GM12878 (cell line): ENCODE measurements at regions not wholly inside any gene's neighbourhood (a gene's known extent, or its start where the extent isn't known, plus 50 kb on each side); places are given as distances from the start of the nearest gene placed in this dataset.

ENCODE experiments used
- ATF7 ChIP-seq: fragments of 450-650 bp; IDR thresholded peaks from 2 replicates; pipeline ENCODE4 v1.6.1; 2016; ENCODE audit warnings: low read depth, mild to moderate bottlenecking
- CBFB ChIP-seq: IDR thresholded peaks from 2 replicates; pipeline ENCODE4 v1.6.1; 2016; ENCODE audit warnings: antibody characterized with exemption, low read depth
- HCFC1 ChIP-seq: fragments of 150-350 bp; IDR thresholded peaks from 2 replicates; pipeline ENCODE4 v1.6.1; 2014; ENCODE audit warnings: low read length
- NR2F1 ChIP-seq: fragments of 450-650 bp; conservative IDR thresholded peaks from 2 replicates; pipeline ENCODE4 v1.6.1; 2017; ENCODE audit warnings: mild to moderate bottlenecking
- POLR2A ChIP-seq: IDR thresholded peaks from 2 replicates; pipeline ENCODE4 v1.6.1; 2011; ENCODE audit warnings: low read depth, mild to moderate bottlenecking, low read length
- ZNF24 ChIP-seq: fragments of 450-650 bp; IDR thresholded peaks from 2 replicates; pipeline ENCODE4 v1.6.1; 2017; ENCODE audit warnings: antibody characterized with exemption, mild to moderate bottlenecking
- TF ChIP-seq, protein P1 (sequence below), 3 experiments: IDR thresholded peaks in 2 of 3; conservative IDR thresholded peaks in 1 of 3; 2 replicates each; pipeline ENCODE4 v1.5.1; 2011; ENCODE audit warnings: low read depth in 3 of 3, low read length in 3 of 3, mild to moderate bottlenecking in 3 of 3, control low read depth in 2 of 3, moderate library complexity in 2 of 3, inconsistent platforms in 1 of 3, mixed read lengths in 1 of 3; ENCODE audit not compliant: control insufficient read depth in 2 of 3, insufficient read depth in 1 of 3; ENCODE audit errors: extremely low read depth in 1 of 3

- TF ChIP-seq, protein P1, sequence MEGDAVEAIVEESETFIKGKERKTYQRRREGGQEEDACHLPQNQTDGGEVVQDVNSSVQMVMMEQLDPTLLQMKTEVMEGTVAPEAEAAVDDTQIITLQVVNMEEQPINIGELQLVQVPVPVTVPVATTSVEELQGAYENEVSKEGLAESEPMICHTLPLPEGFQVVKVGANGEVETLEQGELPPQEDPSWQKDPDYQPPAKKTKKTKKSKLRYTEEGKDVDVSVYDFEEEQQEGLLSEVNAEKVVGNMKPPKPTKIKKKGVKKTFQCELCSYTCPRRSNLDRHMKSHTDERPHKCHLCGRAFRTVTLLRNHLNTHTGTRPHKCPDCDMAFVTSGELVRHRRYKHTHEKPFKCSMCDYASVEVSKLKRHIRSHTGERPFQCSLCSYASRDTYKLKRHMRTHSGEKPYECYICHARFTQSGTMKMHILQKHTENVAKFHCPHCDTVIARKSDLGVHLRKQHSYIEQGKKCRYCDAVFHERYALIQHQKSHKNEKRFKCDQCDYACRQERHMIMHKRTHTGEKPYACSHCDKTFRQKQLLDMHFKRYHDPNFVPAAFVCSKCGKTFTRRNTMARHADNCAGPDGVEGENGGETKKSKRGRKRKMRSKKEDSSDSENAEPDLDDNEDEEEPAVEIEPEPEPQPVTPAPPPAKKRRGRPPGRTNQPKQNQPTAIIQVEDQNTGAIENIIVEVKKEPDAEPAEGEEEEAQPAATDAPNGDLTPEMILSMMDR (IDR thresholded peaks at IDR 0.05 in 2 of 3, conservative IDR thresholded peaks at IDR 0.05 in 1 of 3; ENCODE audit: control insufficient read depth in 2 of 3, extremely low read depth in 1 of 3, insufficient read depth in 1 of 3, low read depth in 3 of 3, low read length in 3 of 3): no peak
- TF ChIP-seq HCFC1: no peak
- TF ChIP-seq POLR2A: no peak
- TF ChIP-seq ATF7: no peak
- TF ChIP-seq NR2F1: no peak
- no peak for TF ChIP-seq CBFB
- no peak for TF ChIP-seq ZNF24
These were observed 378.5 kb downstream of the FGF9 start for GRCh38 chr13:22049384-22049783.
